SK-N-MC (cell line): ENCODE measurements at regions not wholly inside any gene's neighbourhood (a gene's known extent, or its start where the extent isn't known, plus 50 kb on each side); places are given as distances from the start of the nearest gene placed in this dataset.

ENCODE experiments used
- EZH2 ChIP-seq: fragments of 200-600 bp; sonication (generic); IDR thresholded peaks from one replicate; pipeline ENCODE4 v1.6.1; 2017; ENCODE audit warnings: antibody characterized with exemption
- FOXP2 ChIP-seq: optimal IDR thresholded peaks from 2 replicates; pipeline ENCODE3; 2011; ENCODE audit warnings: mild to moderate bottlenecking, moderate library complexity; ENCODE audit not compliant: insufficient read depth; ENCODE audit errors: extremely low read length, control extremely low read depth

DNA sequence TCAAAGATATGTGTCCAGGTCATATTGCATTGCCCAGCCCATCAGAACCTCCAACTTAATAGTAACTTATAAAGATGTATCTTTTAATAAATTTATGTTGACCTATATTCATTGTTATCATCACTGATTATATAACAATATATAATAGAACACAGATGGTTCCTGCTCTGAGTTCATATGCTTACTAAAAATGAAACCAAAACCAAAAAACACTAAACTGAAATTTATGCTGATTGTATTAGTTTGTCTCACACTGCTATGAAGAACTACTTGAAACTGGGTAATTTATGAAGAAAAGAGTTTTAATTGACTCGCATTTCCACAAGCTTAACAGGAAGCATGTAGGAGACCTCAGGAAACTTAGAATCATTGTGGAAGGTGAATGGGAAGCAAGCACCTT lies 462.5 kb upstream of the TYRP1 start:
- TF ChIP-seq EZH2, result no peak
- no peak for TF ChIP-seq FOXP2
